Hematopoietic multipotent progenitor cell (in vitro differentiated cells): ENCODE measurements at regions not wholly inside any gene's neighbourhood (a gene's known extent, or its start where the extent isn't known, plus 50 kb on each side); places are given as distances from the start of the nearest gene placed in this dataset.

Experiments
- DNase-seq, 3 donors: peaks; one replicate each; pipeline ENCODE4 v3.0.0-alpha.2; 2011 to 2015; ENCODE audit warnings: low read depth in 2 of 3, low spot score in 2 of 3

DNA sequence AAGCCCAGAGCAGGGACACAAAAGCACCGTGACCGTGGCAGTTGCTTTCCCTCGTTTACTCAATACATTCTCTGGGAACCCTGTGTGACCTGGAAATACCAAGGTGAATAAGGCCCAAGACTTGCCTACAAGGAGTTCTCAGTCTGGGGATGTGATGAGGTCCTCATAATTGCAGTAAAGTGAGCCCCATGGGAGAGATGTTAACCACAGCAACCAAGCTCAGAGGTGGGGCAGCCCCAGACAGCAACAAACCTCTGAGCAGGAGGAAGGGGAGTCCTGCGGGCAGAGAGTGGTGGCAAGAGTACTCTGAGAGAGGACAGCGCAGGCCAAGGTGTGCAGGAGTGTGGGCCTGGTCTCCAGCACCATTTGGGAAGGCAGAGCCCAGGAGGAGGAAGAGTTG lies 91.6 kb downstream of the TTC32 start:
- no peak for DNase-seq

DNA sequence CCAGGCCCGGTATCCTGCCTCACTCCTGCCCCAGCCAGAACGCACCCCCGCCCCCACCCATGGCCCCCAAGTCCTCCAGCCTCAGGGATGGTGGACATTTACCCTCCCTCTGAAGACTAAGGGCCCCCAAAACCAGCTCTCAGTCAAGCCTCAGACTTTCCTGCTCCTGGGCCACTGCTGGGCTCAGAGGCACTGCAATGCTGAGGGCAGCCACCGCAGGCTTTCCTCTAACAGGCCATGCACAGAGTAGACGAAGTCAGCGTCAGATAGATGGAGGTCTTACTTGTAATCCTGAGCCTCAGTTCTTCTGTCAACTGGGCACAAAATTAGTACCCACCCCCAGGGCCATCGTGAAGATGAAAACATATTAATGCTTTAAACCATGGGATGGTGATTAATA lies 92.6 kb downstream of the TTC32 start:
- no peak for DNase-seq

- DNase-seq = no peak
These were observed 93.9 kb downstream of the TTC32 start for GRCh38 chr2:19807866-19808265.

- DNase-seq = no peak
These were observed 94.4 kb downstream of the TTC32 start for GRCh38 chr2:19807346-19807745.

- DNase-seq = no peak
These were observed 95.2 kb downstream of the TTC32 start for GRCh38 chr2:19806591-19806990.

- no peak for DNase-seq
These were observed 95.7 kb downstream of the TTC32 start for GRCh38 chr2:19806131-19806530.

DNA sequence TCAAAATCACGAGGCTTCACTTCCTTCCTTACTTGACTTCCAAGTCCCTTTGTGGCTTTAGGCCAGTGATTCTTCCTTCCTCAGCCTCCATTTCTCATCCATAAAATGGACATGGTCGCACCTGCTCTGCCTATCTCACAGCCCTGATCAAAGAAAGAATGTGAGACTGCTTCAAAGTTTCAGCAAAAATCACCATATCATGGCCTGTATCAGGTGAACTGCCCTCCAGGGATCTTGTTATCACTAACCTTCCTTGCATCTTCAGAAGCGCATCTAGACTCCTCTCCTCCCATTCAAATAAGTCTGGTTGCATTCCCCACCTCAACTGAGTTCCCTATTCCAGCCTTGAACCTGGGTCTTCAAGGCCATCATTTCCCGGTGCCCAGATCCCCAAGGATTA lies 96.5 kb downstream of the TTC32 start:
- DNase-seq = no peak

DNA sequence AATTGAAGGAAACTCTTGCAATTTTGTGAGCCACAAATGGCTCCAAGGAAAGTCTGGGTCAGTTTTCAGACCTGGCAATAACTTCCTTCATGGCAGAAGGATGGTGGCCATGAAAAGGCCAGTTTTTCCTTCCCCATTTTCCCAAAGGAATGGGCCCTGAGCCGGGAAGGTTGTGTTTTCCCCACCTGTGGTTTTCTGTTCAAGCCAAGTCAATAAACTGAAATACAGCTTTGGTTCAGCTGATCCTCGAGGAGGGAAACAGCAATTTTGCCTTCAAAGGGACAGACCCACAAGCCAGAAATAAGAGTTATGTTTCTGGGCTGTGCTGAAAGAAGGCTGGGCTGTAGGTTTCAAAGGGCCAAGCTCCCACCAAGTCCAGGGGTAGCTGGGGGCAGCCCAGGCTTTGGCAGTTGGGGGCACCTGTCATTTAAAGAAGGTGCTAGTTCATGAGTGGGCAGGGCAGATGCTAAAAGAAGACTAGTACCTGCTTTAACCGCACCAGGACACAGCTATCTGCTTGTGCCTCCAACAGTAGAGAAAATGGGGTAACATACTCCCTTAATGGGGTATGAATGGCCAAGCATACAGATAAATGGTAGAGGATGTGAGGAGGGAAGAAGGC lies 97.0 kb downstream of the TTC32 start:
- no peak for DNase-seq

- no peak for DNase-seq
These were observed 99.5 kb downstream of the TTC32 start for GRCh38 chr2:19802086-19802841.

DNA sequence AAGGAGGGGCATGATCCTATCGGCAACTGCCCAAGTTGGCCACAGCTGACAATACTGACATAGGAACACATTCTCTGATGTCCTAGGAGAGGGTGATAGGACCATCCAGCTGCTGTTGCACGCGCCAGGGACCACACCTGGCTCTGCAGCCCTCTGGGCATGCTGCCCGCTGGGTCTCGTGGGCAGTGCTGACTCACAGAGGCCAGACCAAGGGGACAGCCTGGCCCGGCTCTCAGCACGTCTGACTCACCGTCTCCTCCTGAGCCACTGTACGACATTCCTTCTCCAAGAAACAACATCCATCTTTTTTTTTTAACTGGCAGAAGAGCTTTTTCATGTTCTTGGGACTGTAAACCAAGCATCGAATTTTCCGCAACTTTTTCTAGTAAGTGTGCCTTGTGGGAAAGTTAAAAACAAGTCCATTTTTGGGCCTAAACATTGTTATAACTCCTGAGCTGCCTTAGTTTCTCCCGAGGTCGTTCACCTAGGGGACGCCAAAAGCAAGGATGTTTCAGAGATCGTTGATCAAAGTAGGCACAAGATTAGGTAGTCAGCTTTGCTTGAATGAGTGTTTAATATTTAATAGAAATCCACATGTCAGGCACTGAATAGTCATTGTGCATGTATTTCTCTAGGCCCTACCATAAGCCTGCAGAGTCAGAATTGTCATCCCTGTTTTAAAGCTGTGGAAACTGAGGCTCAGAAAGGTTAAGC lies 100.3 kb downstream of the TTC32 start:
- DNase-seq = no peak

- DNase-seq = no peak
These were observed 101.0 kb downstream of the TTC32 start for GRCh38 chr2:19800796-19801195.

- no peak for DNase-seq
These were observed 101.7 kb downstream of the TTC32 start for GRCh38 chr2:19799881-19800780.

DNA sequence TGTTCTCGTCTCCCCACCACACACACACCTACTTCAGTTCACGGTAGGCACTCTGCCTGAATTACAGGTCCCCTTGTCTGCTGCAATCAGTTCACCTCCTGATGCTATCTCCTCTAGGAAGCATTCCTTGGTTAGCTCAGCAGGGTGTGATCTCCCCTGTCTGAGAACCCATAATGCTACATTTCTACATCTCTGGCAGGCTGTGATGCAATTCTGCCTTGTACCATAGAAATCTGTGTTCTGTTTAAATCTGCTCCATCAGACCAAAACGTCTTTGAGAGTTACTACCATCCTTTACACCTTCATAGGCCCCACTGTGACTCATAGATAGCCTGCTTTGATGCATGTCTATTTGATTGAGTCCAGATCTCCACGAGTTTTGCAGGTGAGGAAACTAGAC lies 103.9 kb downstream of the TTC32 start:
- DNase-seq = no peak

GRCh38 chr2:19797243-19797810 lies 104.5 kb downstream of the TTC32 start:
- DNase-seq = no peak

- no peak for DNase-seq
These were observed 105.6 kb downstream of the TTC32 start for GRCh38 chr2:19796035-19796695.

DNA sequence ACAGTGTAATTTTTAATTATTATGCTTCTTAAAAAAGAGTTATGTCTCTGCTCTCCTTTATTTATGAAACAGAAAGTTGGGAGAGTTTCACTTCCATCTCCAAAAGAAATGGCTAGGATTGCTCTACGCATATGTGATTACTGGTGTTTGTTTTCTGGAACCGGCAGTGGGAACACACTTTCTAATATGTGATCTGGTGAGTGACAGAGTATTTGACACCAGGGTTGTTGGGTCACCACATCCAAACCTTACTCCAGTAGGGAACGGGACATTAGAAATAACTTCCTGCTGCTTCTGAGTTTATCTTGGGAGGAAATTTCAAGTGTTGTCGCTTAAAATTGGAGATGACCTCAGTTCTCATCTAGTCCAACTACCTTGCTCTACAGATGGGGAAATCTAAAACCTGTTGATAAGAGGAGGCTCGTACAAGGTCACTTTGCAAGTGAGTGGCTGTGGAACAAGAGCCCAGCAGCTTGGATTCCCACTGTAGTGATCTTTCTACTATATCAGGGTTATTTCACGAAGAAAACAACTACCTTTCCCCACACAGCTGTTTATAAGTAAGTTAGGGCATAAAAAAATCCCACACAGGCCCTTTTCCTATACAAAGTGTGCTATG lies 108.5 kb downstream of the TTC32 start:
- DNase-seq = no peak

- DNase-seq = no peak
These were observed 111.5 kb downstream of the TTC32 start for GRCh38 chr2:19790291-19790690.

GRCh38 chr2:19787134-19787533 lies 114.6 kb downstream of the TTC32 start:
- no peak for DNase-seq

GRCh38 chr2:19786408-19787058 lies 115.2 kb downstream of the TTC32 start:
- DNase-seq = peak in 2 of 3 donors; percentile 67 to 80
